ENCODE measurements at regions not wholly inside any gene's neighbourhood (a gene's known extent, or its start where the extent isn't known, plus 50 kb on each side); places are given as distances from the start of the nearest gene placed in this dataset.

DNA sequence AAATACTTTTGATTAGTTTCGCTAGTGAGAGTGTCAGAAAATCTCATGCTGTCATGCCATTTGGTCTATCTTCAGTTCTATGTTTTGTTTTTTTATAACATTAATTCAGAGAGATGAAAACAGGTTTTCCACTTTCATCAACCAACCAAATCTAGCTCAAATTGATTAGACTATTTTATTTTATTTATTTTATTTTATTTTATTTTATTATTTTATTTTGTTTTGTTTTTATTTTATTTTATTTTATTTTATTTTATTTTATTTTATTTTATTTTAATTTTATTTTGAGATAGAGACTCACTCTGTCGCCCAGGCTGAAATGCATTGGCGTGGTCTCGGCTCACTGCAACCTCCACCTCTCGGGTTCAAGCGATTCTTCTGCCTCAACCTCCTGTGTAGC lies 1391.0 kb upstream of the ADGRB3 start:
- BruUV-seq (replicated peaks): no TSS peak
- Histone ChIP-seq H3K4me3 (replicated peaks in 1 of 3; ENCODE audit: insufficient read depth in 1 of 3, low read depth in 1 of 3, low read length in 3 of 3) (no peak overlapping the region), H3K4me1 (ENCODE audit: control insufficient read depth, extremely low read depth, insufficient read depth, low read length) (no peaks in the 10 kb centered on the region), H3K79me2 (ENCODE audit: control insufficient read depth, insufficient read depth, low read length) (no peaks in the 10 kb centered on the region), H3K36me3 (ENCODE audit: control insufficient read depth in 2 of 2, extremely low read depth in 1 of 2, insufficient read depth in 2 of 2, low read length in 2 of 2) (no peaks in the 10 kb centered on the region), H3K9me3 (replicated peaks; ENCODE audit: control insufficient read depth, insufficient read depth, low read length) (no peaks in the 10 kb centered on the region), H3K9me1 (replicated peaks; ENCODE audit: control insufficient read depth, extremely low read depth, insufficient read depth, low read length) (no peaks in the 10 kb centered on the region), H3K27ac (ENCODE audit: insufficient read depth, low read depth, low read length) (no peak overlapping the region), H3K27me3 (ENCODE audit: control insufficient read depth in 2 of 2, insufficient read depth in 2 of 2, low read length in 2 of 2) (no peaks in the 10 kb centered on the region), H3K4me2 (ENCODE audit: insufficient read depth, low read length) (no peak overlapping the region), H4K20me1 (replicated peaks; ENCODE audit: control insufficient read depth, extremely low read depth, insufficient read depth, low read length) (no peaks in the 10 kb centered on the region), H2AFZ (ENCODE audit: low read depth, low read length) (no peak overlapping the region), H3K9ac (replicated peaks; ENCODE audit: extremely low read depth, insufficient read depth, low read length) (no peak overlapping the region)
- DNase-seq (ENCODE audit: low read depth, low spot score) (no peak), FAIRE-seq (no peak)
- ChIA-PET POLR2A (no interaction called here), CTCF (no interaction called here)
- intact Hi-C loops (cut with micrococcal nuclease) (no loop called here), dilution Hi-C loops (cut with MboI; ENCODE audit: extremely low pct_ligation_motif_present, low sequenced_read_pairs) (no loop called here)
- TF ChIP-seq GATA2 (IDR thresholded peaks at IDR 0.05; ENCODE audit: insufficient read depth, insufficient read length, low read depth, low read length) (no peak), MYC (IDR thresholded peaks at IDR 0.05; ENCODE audit: low read depth, low read length) (no peak), POLR2AphosphoS5 (IDR thresholded peaks at IDR 0.05; ENCODE audit: insufficient read depth, low read depth, low read length) (no peak), FOS (IDR thresholded peaks at IDR 0.05; ENCODE audit: borderline replicate concordance, insufficient read depth, low read length) (no peak), JUN (IDR thresholded peaks at IDR 0.05; ENCODE audit: borderline replicate concordance, insufficient read depth, insufficient read length, low read depth) (no peak)
- TF ChIP-seq, protein P1, sequence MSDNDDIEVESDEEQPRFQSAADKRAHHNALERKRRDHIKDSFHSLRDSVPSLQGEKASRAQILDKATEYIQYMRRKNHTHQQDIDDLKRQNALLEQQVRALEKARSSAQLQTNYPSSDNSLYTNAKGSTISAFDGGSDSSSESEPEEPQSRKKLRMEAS (IDR thresholded peaks at IDR 0.05; ENCODE audit: insufficient read depth, insufficient read length): no peak
- TF ChIP-seq, protein P2, sequence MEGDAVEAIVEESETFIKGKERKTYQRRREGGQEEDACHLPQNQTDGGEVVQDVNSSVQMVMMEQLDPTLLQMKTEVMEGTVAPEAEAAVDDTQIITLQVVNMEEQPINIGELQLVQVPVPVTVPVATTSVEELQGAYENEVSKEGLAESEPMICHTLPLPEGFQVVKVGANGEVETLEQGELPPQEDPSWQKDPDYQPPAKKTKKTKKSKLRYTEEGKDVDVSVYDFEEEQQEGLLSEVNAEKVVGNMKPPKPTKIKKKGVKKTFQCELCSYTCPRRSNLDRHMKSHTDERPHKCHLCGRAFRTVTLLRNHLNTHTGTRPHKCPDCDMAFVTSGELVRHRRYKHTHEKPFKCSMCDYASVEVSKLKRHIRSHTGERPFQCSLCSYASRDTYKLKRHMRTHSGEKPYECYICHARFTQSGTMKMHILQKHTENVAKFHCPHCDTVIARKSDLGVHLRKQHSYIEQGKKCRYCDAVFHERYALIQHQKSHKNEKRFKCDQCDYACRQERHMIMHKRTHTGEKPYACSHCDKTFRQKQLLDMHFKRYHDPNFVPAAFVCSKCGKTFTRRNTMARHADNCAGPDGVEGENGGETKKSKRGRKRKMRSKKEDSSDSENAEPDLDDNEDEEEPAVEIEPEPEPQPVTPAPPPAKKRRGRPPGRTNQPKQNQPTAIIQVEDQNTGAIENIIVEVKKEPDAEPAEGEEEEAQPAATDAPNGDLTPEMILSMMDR (IDR thresholded peaks at IDR 0.05; ENCODE audit: extremely low read depth in 1 of 2, insufficient read depth in 1 of 2, low read depth in 1 of 2, low read length in 2 of 2): no peak

Data from endothelial cell of umbilical vein (primary cell).